Activated CD8-positive, alpha-beta T cell treated with anti-CD3 and anti-CD28 coated beads for 36 hours (primary cell): ENCODE measurements at regions not wholly inside any gene's neighbourhood (a gene's known extent, or its start where the extent isn't known, plus 50 kb on each side); places are given as distances from the start of the nearest gene placed in this dataset.
A peak's percentile ranks its signal among the peaks of the same experiment; 100 is the strongest.
"Not testable (repeated sequence)": the region's sequence is repeated elsewhere in the genome, so short reads cannot be mapped to it uniquely, and the experiment has no call there.

Experiments used
- ATAC-seq: fragments of 200-7000 bp; cut with Tn5 transposase; one replicate; pipeline ENCODE4 v1.10.0; 2021; ENCODE audit warnings: mild to moderate bottlenecking, moderate library complexity
- CTCF ChIA-PET: fragments of 350-600 bp; sonication (Branson Sonifier 250); formaldehyde crosslinking; loops from one replicate; lab custom pipeline; 2021; ENCODE audit warnings: antibody characterized with exemption; lab: Charles Lee
- POLR2A ChIA-PET: fragments of 350-600 bp; sonication (Branson Sonifier 250); formaldehyde crosslinking; loops from one replicate; lab custom pipeline; 2021; ENCODE audit warnings: antibody characterized with exemption; lab: Charles Lee
- DNase-seq: peaks from one replicate; pipeline ENCODE4 v3.0.0-alpha.2; 2020
- H3K27ac Mint-ChIP-seq: one replicate; pipeline ENCODE4 v1.8.0; 2021; ENCODE audit warnings: mild to moderate bottlenecking, mixed read lengths
- H3K27me3 Mint-ChIP-seq: one replicate; pipeline ENCODE4 v1.8.0; 2021; ENCODE audit warnings: mixed read lengths
- H3K36me3 Mint-ChIP-seq: one replicate; pipeline ENCODE4 v1.8.0; 2021; ENCODE audit warnings: low read depth, mixed read lengths
- H3K4me1 Mint-ChIP-seq: one replicate; pipeline ENCODE4 v1.8.0; 2021; ENCODE audit warnings: low read depth, mixed read lengths
- H3K4me3 Mint-ChIP-seq: one replicate; pipeline ENCODE4 v1.8.0; 2021; ENCODE audit warnings: mild to moderate bottlenecking, moderate library complexity, mixed read lengths
- H3K9me3 Mint-ChIP-seq: one replicate; pipeline ENCODE4 v1.8.0; 2021; ENCODE audit warnings: mixed read lengths
- intact Hi-C: fragments of 100-400 bp; cut with micrococcal nuclease; formaldehyde crosslinking; loops from one replicate; pipeline ENCODE4 v1.10.0; 2022
- TF ChIP-seq, protein P1 (sequence below): fragments of 200-600 bp; IDR thresholded peaks from one replicate; pipeline ENCODE4 v1.8.0; 2022; ENCODE audit warnings: antibody characterized with exemption, mild to moderate bottlenecking

DNA sequence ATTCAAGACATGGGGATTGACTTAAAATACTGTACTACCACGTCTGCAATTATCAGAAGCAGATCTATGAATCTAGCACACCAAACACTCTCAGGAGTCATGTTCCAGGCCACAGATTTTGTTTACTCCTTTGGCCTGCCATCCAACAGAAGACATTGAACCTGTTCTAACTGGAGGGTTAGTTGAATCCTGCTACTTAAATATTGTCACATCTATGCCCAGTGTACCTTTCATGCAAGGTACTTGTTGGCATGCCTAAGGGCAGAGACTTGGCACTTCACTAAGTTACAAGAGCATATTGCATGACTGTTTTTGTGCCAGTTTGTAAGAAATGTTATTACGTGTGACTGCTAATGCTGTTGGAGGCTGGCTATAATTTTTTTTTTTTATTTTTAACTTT, 126.9 kb upstream of the BCOR start:
- TF ChIP-seq, protein P1, sequence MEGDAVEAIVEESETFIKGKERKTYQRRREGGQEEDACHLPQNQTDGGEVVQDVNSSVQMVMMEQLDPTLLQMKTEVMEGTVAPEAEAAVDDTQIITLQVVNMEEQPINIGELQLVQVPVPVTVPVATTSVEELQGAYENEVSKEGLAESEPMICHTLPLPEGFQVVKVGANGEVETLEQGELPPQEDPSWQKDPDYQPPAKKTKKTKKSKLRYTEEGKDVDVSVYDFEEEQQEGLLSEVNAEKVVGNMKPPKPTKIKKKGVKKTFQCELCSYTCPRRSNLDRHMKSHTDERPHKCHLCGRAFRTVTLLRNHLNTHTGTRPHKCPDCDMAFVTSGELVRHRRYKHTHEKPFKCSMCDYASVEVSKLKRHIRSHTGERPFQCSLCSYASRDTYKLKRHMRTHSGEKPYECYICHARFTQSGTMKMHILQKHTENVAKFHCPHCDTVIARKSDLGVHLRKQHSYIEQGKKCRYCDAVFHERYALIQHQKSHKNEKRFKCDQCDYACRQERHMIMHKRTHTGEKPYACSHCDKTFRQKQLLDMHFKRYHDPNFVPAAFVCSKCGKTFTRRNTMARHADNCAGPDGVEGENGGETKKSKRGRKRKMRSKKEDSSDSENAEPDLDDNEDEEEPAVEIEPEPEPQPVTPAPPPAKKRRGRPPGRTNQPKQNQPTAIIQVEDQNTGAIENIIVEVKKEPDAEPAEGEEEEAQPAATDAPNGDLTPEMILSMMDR = no peak
- intact Hi-C loops = no loop called here
- ATAC-seq (no peak), DNase-seq (no peak)
- Mint-ChIP-seq H3K27me3 (no peaks in the 10 kb centered on the region), H3K4me3 (no peak overlapping the region), H3K9me3 (no peaks in the 10 kb centered on the region), H3K27ac (no peak overlapping the region), H3K36me3 (no peaks in the 10 kb centered on the region), H3K4me1 (no peaks in the 10 kb centered on the region)
- ChIA-PET CTCF (no interaction called here), POLR2A (no interaction called here)

DNA sequence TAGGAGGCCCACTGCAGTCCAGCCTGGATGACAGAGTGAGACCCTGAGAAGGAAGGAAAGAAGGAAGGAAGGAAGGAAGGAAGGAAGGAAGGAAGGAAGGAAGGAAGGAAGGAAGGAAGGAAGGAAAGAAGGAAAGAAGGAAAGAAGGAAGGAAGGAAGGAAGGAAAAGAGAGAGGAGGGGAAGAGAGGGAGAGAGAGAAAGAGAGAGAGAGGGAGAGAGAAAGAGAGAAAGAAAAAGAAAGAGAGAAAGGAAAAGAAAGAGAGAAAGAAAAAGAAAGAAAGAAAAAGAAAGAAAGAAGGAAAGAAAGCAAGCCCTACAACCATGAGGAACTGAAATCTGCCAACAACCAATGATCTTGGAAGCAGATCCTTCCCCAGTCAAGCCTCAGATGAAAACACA, 124.9 kb upstream of the BCOR start:
- H3K4me1 Mint-ChIP-seq, ATAC-seq, intact Hi-C loops, H3K27me3 Mint-ChIP-seq, DNase-seq, H3K4me3 Mint-ChIP-seq, POLR2A ChIA-PET, H3K9me3 Mint-ChIP-seq, CTCF ChIA-PET, H3K27ac Mint-ChIP-seq, H3K36me3 Mint-ChIP-seq: not testable (repeated sequence)

DNA sequence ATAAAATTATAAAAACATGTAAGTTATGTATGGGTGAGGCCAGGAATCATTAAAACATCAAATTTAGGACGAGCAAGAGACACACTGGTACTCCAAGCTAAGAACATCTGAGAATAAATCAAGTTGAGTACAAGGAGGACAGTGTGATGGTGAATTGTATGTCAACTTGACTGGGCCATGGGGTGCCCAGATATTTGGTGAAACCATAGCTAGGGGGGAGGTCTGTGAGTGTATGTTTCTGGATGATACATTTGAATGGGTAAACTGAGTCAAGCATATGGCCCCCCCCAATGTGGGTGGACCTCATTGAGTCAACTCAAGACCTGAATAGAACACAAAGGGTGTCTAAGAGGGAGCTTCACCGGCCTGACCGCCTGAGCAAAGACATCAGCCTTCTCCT, 115.3 kb upstream of the BCOR start:
- Mint-ChIP-seq H3K27ac (no peak overlapping the region), H3K9me3 (peaks cover 2% of the 10 kb centered on the region), H3K4me1 (peaks cover 3% of the 10 kb centered on the region), H3K36me3 (no peaks in the 10 kb centered on the region), H3K27me3 (no peaks in the 10 kb centered on the region), H3K4me3 (no peak overlapping the region)
- intact Hi-C loops = no loop called here
- TF ChIP-seq, protein P1 = no peak
- ChIA-PET CTCF (no interaction called here), POLR2A (no interaction called here)
- DNase-seq (no peak), ATAC-seq (no peak)

DNA sequence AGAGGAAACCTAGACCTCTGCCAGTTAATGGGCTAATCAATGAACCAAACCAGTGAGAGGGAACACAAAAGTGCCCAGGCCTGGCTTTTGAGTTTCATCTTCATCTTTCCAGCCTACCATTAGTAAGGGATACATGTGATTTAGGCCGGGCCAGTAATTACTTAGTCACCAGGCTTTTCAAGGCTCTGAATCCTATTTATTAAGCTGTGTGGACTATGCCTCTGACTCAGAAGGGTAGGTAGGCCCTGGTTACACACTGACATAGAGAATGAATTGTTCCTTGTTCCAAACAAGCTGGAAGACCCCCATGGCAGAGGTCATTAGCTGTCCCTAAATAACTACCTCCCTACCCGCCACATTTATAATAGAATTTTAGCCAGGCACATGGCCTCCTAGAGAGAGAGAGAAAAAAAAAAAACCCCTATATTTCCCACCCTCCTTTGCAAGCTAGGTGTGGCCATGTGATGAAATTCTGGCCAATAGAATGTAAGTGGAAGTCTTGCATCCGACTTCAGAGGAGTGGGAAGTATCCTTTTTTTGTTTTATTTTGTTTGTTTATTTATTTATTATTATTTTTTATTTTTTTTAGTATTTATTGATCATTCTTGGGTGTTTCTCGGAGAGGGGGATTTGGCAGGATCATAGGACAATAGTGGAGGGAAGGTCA, 112.3 kb upstream of the BCOR start:
- no peaks in the 10 kb centered on the region for H3K27me3 Mint-ChIP-seq
- CTCF ChIA-PET = no interaction called here
- peaks cover 2% of the 10 kb centered on the region for H3K9me3 Mint-ChIP-seq
- H3K27ac Mint-ChIP-seq = no peak overlapping the region
- POLR2A ChIA-PET = no interaction called here
- no peaks in the 10 kb centered on the region for H3K36me3 Mint-ChIP-seq
- TF ChIP-seq, protein P1 = no peak
- no peak for DNase-seq
- no peak for ATAC-seq
- H3K4me1 Mint-ChIP-seq = peaks cover 7% of the 10 kb centered on the region
- H3K4me3 Mint-ChIP-seq = no peak overlapping the region
- intact Hi-C loops = no loop called here

DNA sequence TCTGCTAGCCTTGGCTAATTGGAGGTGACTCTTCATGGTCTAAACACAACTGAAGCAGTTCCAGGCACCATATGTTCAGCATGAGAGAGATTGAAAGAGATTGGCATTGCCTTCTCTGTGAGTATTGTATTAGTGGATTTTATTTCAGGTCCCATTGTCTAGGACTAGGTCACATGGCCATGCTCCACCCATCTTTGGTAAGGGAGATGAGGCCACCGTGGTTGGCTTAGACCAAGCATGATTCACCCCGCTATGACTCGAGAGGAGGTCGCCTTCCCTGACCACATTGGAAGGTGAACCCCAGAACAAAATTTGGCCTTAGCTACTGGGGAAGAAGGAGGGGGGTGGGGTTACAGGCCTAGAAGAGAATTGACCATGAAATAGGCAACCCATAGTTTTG, 109.9 kb upstream of the BCOR start:
- DNase-seq (peak; percentile 65), ATAC-seq (peak; percentile 93)
- H3K4me3 Mint-ChIP-seq = no peak overlapping the region
- no peaks in the 10 kb centered on the region for H3K36me3 Mint-ChIP-seq
- peaks cover 10% of the 10 kb centered on the region for H3K4me1 Mint-ChIP-seq
- ChIA-PET CTCF (no interaction called here), POLR2A (no interaction called here)
- no peaks in the 10 kb centered on the region for H3K9me3 Mint-ChIP-seq
- H3K27ac Mint-ChIP-seq = no peak overlapping the region
- no peaks in the 10 kb centered on the region for H3K27me3 Mint-ChIP-seq
- intact Hi-C loops = no loop called here
- TF ChIP-seq, protein P1 = no peak
